GM03348 (cell line): ENCODE measurements at regions not wholly inside any gene's neighbourhood (a gene's known extent, or its start where the extent isn't known, plus 50 kb on each side); places are given as distances from the start of the nearest gene placed in this dataset.
"Not testable (repeated sequence)": the region's sequence is repeated elsewhere in the genome, so short reads cannot be mapped to it uniquely, and the experiment has no call there.

Source experiments
- DNase-seq: peaks from one replicate; pipeline ENCODE4 v3.0.0; 2012; ENCODE audit warnings: low spot score

- no peak for DNase-seq
Observed at GRCh38 chr21:15119486-15119885, 54.7 kb upstream of the NRIP1 start.

- DNase-seq, result no peak
Observed at GRCh38 chr21:15121097-15121654, 56.4 kb upstream of the NRIP1 start.

GRCh38 chr21:15121655-15122120 is 56.9 kb upstream of the NRIP1 start:
- DNase-seq, result no peak

GRCh38 chr21:15122241-15122640 is 57.4 kb upstream of the NRIP1 start:
- no peak for DNase-seq

GRCh38 chr21:15124731-15125130 is 59.9 kb upstream of the NRIP1 start:
- no peak for DNase-seq

GRCh38 chr21:15126948-15127347 is 62.1 kb upstream of the NRIP1 start:
- no peak for DNase-seq

GRCh38 chr21:15127437-15127836 is 62.6 kb upstream of the NRIP1 start:
- DNase-seq, result no peak

- DNase-seq, result no peak
Observed at GRCh38 chr21:15128267-15128666, 63.5 kb upstream of the NRIP1 start.

GRCh38 chr21:15128714-15129113 is 63.9 kb upstream of the NRIP1 start:
- DNase-seq, result not testable (repeated sequence)

GRCh38 chr21:15130326-15130725 is 65.5 kb upstream of the NRIP1 start:
- no peak for DNase-seq

GRCh38 chr21:15130751-15131150 is 66.0 kb upstream of the NRIP1 start:
- DNase-seq, result no peak

- no peak for DNase-seq
Observed at GRCh38 chr21:15132781-15133180, 68.0 kb upstream of the NRIP1 start.

GRCh38 chr21:15134701-15135470 is 70.1 kb upstream of the NRIP1 start:
- DNase-seq, result no peak

- DNase-seq, result no peak
Observed at GRCh38 chr21:15135867-15136629, 71.2 kb upstream of the NRIP1 start.

GRCh38 chr21:15138490-15138889 is 73.7 kb upstream of the NRIP1 start:
- DNase-seq, result no peak

- DNase-seq, result no peak
Observed at GRCh38 chr21:15139898-15140297, 75.1 kb upstream of the NRIP1 start.

- no peak for DNase-seq
Observed at GRCh38 chr21:15140321-15141019, 75.7 kb upstream of the NRIP1 start.

GRCh38 chr21:15141261-15141970 is 76.6 kb upstream of the NRIP1 start:
- no peak for DNase-seq

GRCh38 chr21:15144026-15144425 is 79.2 kb upstream of the NRIP1 start:
- no peak for DNase-seq

GRCh38 chr21:15148437-15148836 is 83.6 kb upstream of the NRIP1 start:
- DNase-seq, result no peak

GRCh38 chr21:15149600-15150224 is 84.9 kb upstream of the NRIP1 start:
- DNase-seq, result no peak
